Breast epithelium (tissue), 4 donors: ENCODE measurements at regions not wholly inside any gene's neighbourhood (a gene's known extent, or its start where the extent isn't known, plus 50 kb on each side); places are given as distances from the start of the nearest gene placed in this dataset.

Source experiments
- DNase-seq, 2 donors: peaks; one replicate each; pipeline ENCODE4 v3.0.0-alpha.2; 2019; ENCODE audit warnings: low spot score in 2 of 2
- H3K27ac ChIP-seq, 2 donors: fragments of 200-600 bp; sonication (generic) in 1 of 2; one replicate each; pipeline ENCODE4 v1.5.1; 2016 to 2019; ENCODE audit warnings: mild to moderate bottlenecking in 1 of 2
- H3K27me3 ChIP-seq, 2 donors: fragments of 200-600 bp; sonication (generic) in 1 of 2; one replicate each; pipeline versions ENCODE4 v1.5.1 to v1.6.0; 2017 to 2019; ENCODE audit warnings: control low read depth in 1 of 2, mild to moderate bottlenecking in 1 of 2
- H3K36me3 ChIP-seq: fragments of 200-600 bp; one replicate; pipeline ENCODE4 v1.5.1; 2019
- H3K4me1 ChIP-seq, 2 donors: fragments of 200-600 bp; sonication (generic); one replicate each; pipeline ENCODE4 v1.5.1; 2016 to 2019; ENCODE audit warnings: control low read depth in 1 of 2
- H3K4me3 ChIP-seq, 3 donors: fragments of 200-600 bp; sonication (generic); 1 replicate in 2 of 3; 2 replicates in 1 of 3; pipeline ENCODE4 v1.5.1; 2016 to 2019; ENCODE audit warnings: mild to moderate bottlenecking in 3 of 3, moderate library complexity in 2 of 3
- H3K9me3 ChIP-seq, 2 donors: fragments of 200-600 bp; sonication (generic) in 1 of 2; one replicate each; pipeline ENCODE4 v1.5.1; 2016 to 2019; ENCODE audit warnings: control low read depth in 1 of 2
- CTCF ChIP-seq, 3 donors: fragments of 450-650 bp; IDR thresholded peaks; one replicate each; pipeline ENCODE4 v1.5.1; 2016 to 2017; ENCODE audit warnings: antibody characterized with exemption in 3 of 3, mild to moderate bottlenecking in 3 of 3, moderate library complexity in 3 of 3
- POLR2A ChIP-seq: fragments of 450-650 bp; IDR thresholded peaks from one replicate; pipeline ENCODE4 v1.6.1; 2016; ENCODE audit warnings: antibody characterized with exemption, mild to moderate bottlenecking, moderate library complexity
- POLR2AphosphoS5 ChIP-seq, 3 donors: sonication (generic); formaldehyde crosslinking; IDR thresholded peaks; one replicate each; pipeline ENCODE4 v1.6.1; 2017; ENCODE audit warnings: antibody characterized with exemption in 3 of 3
- intact Hi-C: fragments of 100-400 bp; cut with DNase I; formaldehyde crosslinking; loops from one replicate; pipeline ENCODE4 v1.15.1; 2023; ENCODE audit warnings: low total_unique reads

GRCh38 chr19:32189956-32190706 is 155.3 kb upstream of the ZNF507 start:
- Histone ChIP-seq H3K4me3 (no peak overlapping the region), H3K4me1 (no peaks in the 10 kb centered on the region), H3K27me3 (peaks cover 0 to 16% of the 10 kb centered on the region in 2 donors), H3K36me3 (no peaks in the 10 kb centered on the region), H3K9me3 (peaks cover 0 to 5% of the 10 kb centered on the region in 2 donors), H3K27ac (no peak overlapping the region)
- no peak for TF ChIP-seq POLR2A
- TF ChIP-seq CTCF (IDR thresholded peaks at IDR 0.05): no peak
- TF ChIP-seq POLR2AphosphoS5 (IDR thresholded peaks at IDR 0.05): no peak
- intact Hi-C loops: no loop called here
- DNase-seq: no peak

- DNase-seq: no peak
- Histone ChIP-seq H3K4me1 (no peaks in the 10 kb centered on the region), H3K4me3 (no peak overlapping the region), H3K27me3 (peaks cover 0 to 22% of the 10 kb centered on the region in 2 donors), H3K27ac (no peak overlapping the region), H3K9me3 (no peaks in the 10 kb centered on the region), H3K36me3 (no peaks in the 10 kb centered on the region)
- TF ChIP-seq POLR2A (no peak), CTCF (IDR thresholded peaks at IDR 0.05) (no peak), POLR2AphosphoS5 (IDR thresholded peaks at IDR 0.05) (no peak)
- intact Hi-C loops: no loop called here
Measured at GRCh38 chr19:32191921-32192320, 153.5 kb upstream of the ZNF507 start.

- intact Hi-C loops: no loop called here
- Histone ChIP-seq H3K36me3 (no peaks in the 10 kb centered on the region), H3K9me3 (no peaks in the 10 kb centered on the region), H3K27me3 (peaks cover 0 to 5% of the 10 kb centered on the region in 2 donors), H3K4me1 (no peaks in the 10 kb centered on the region), H3K27ac (no peak overlapping the region), H3K4me3 (no peak overlapping the region)
- TF ChIP-seq CTCF (IDR thresholded peaks at IDR 0.05): no peak
- no peak for TF ChIP-seq POLR2A
- no peak for TF ChIP-seq POLR2AphosphoS5 (IDR thresholded peaks at IDR 0.05)
- no peak for DNase-seq
Measured at GRCh38 chr19:32195706-32196610, 149.5 kb upstream of the ZNF507 start.

- no peak for TF ChIP-seq POLR2AphosphoS5 (IDR thresholded peaks at IDR 0.05)
- no peak for DNase-seq
Measured at GRCh38 chr19:32196690-32197420, 148.6 kb upstream of the ZNF507 start.

More at GRCh38 chr19:32196690-32197420, 148.6 kb upstream of the ZNF507 start:
- H3K27me3 ChIP-seq: peaks cover 0 to 5% of the 10 kb centered on the region in 2 donors
- H3K4me3 ChIP-seq: no peak overlapping the region
- intact Hi-C loops: no loop called here
- H3K4me1 ChIP-seq: no peaks in the 10 kb centered on the region
- H3K27ac ChIP-seq: no peak overlapping the region
- no peaks in the 10 kb centered on the region for H3K36me3 ChIP-seq
- H3K9me3 ChIP-seq: no peaks in the 10 kb centered on the region
